GM19351 (cell line): ENCODE measurements at regions not wholly inside any gene's neighbourhood (a gene's known extent, or its start where the extent isn't known, plus 50 kb on each side); places are given as distances from the start of the nearest gene placed in this dataset.
"Not testable (repeated sequence)": the region's sequence is repeated elsewhere in the genome, so short reads cannot be mapped to it uniquely, and the experiment has no call there.

ENCODE experiments used
- ATAC-seq: cut with Tn5 transposase; IDR thresholded peaks from one replicate; pipeline ENCODE4 v1.9.1; 2021; ENCODE audit warnings: mild to moderate bottlenecking, moderate library complexity; ENCODE audit not compliant: unreplicated experiment

- not testable (repeated sequence) for ATAC-seq
Observed at GRCh38 chr16:29124162-29124561, 139.3 kb downstream of the LAT start.

DNA sequence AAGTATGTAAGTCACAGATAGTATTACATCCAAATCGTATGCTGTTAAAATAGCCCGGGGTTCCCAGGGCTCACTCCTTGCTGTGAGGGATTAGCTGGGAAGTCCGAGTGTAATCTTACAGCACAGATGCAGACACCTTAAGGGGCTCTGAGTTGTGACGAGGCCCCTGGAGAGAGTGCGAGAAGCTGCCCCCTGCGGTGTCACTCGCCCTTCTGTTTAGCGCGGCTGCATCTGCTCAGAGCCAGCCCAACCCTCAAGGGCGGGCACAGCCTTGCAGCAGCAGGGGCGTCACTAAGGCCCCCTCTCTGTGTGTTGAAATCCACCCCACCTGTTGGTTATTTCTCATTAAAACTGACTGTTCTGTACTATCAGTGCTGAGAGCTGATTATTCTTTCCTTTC is 135.8 kb downstream of the LAT start:
- not testable (repeated sequence) for ATAC-seq

- not testable (repeated sequence) for ATAC-seq
Observed at GRCh38 chr16:29118301-29118957, 133.6 kb downstream of the LAT start.

DNA sequence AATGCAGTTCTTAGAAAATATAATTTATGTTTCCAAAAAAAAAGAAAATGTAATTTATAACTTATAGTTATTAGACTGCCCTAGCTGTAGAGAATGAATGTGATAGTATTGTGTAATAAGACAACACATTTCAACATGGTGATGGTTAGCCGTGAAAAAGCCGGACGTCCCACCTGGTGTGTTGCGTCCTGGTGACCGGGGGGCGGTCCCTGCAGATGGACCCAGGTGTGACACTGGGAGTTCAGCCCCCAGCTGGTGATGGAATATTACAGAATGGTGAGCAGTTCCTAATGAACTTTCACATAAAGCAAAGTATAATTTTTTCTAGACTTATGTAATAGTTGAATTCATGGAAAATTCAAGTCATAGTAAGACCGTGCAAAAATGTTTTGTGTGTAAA is 132.8 kb downstream of the LAT start:
- ATAC-seq = no peak

DNA sequence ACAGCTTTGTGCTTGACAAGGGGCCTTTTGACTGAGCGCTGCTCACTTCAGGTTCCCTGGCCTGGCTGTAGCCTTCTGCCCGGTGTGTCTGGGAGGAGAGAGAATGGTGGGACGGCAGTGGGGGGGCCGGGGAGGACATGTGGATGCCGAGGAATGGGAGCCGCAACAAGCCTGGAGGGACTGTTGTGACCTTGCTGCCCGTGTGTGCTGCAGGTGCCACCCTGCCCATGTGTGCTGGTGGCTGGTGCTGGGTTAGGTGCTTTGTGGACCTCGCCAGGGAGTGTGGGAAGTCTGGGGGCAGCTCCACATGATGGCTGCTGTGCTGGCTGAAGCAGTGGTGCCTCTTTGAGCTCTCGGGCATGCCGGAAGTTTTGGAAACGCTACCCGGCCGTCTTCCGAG is 132.1 kb downstream of the LAT start:
- ATAC-seq = no peak

GRCh38 chr16:29116207-29116606 is 131.4 kb downstream of the LAT start:
- ATAC-seq = not testable (repeated sequence)

DNA sequence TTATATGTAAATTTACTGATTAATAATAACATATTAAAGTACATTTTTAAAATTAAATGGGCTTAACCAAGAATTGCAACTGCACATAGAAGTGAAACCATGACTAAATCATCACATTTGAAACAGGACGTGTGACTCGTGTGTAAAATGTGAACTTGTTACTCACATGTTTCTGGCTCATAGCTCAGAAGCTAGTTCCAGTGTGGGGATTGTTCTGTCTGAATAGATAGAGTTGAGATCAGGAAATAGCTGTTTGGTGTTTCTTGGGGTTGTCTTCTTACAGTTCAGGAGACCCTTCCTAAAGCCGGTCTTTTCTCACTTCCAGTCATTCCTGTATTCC is 130.9 kb downstream of the LAT start:
- ATAC-seq = not testable (repeated sequence)

DNA sequence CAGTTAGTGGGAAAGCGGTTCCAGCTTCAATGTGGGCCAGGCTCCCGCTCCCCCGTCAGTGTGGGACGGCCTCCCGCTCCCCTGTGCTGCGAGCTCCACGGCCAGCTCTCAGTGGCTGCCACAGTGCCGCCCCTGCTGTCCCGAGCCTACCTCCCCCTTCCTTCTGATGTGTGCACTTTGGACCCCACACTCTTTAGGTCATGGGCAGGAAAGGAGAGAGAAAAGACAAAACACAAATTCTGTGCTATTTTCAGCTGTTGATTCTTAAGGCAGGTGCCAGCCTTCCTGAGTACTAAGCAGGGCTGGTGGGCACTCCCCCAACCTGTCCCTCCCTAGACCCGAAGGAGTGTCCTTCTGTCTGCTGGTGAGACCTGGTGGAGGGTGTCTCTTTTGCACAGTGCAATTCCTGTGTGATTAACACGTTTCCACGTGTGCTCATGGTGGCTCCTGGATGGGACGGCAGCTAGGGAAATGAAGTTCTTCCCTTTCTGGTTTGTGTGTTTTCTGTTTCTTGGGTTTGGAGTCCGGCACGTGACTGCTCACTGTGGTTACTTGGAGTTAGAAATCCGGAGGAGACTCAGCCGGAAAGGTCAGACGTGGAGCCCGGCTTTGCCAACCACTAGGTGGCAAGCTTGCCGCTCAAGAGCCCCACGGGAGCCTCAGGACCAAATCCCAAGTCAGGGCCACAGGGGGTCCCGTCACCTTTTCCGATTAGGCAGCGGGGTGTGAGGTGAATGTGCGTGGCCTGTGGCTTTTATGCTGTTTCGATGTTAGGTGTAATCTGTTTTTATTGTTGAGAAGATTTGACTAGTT is 130.3 kb downstream of the LAT start:
- ATAC-seq = not testable (repeated sequence)

- no peak for ATAC-seq
Observed at GRCh38 chr16:29114574-29114973, 129.7 kb downstream of the LAT start.

- ATAC-seq = not testable (repeated sequence)
Observed at GRCh38 chr16:29113446-29113845, 128.6 kb downstream of the LAT start.

DNA sequence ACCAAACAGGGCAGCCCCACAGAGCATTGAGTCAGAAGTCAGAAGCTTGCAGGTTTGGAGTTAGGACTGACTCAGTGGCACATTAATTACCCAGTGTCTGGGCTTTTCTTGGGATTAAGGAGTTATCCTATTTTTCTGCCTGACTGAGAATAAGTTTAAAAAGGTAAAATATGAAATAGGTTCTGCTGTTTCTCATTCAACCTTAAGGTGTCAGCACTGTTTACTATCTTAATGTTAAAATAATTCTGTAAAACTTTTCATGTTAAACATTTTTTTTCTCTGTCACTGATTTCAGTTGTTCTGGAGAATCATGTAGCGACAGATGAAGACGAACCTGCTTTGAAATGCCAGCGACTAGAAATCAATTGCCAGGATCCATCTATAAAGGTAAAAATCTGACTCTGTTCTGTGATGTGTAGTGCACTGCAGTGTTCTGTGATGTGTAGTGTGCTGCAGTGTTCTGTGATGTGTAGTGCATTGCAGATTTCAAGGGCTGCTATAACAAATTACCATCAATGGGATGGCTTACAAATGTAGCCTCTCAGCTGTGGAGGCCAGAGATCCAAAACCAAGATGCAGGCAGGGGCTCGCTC is 128.0 kb downstream of the LAT start:
- no peak for ATAC-seq

- not testable (repeated sequence) for ATAC-seq
Observed at GRCh38 chr16:29111901-29112680, 127.2 kb downstream of the LAT start.

DNA sequence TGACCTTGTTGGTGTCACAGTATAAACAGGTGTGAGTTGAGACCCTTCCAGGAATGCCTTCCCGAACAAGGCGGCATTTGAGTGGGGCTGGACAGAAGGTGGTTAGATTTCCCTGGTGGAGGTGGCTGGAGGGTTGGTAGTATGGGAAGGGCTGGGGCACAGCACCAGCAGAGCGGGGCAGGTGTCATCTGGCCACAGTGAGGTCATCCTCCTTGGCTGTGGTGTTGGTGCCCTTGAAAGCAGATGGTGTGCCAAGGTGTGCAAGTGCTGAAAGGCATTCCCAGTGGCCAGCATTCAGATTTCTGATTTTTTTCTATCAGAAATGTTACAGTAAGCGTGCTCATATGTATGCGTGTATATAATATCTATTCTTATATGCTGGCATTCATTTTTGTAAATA is 126.6 kb downstream of the LAT start:
- no peak for ATAC-seq

- not testable (repeated sequence) for ATAC-seq
Observed at GRCh38 chr16:29108625-29109169, 123.8 kb downstream of the LAT start.

- no peak for ATAC-seq
Observed at GRCh38 chr16:29107299-29107698, 122.4 kb downstream of the LAT start.

DNA sequence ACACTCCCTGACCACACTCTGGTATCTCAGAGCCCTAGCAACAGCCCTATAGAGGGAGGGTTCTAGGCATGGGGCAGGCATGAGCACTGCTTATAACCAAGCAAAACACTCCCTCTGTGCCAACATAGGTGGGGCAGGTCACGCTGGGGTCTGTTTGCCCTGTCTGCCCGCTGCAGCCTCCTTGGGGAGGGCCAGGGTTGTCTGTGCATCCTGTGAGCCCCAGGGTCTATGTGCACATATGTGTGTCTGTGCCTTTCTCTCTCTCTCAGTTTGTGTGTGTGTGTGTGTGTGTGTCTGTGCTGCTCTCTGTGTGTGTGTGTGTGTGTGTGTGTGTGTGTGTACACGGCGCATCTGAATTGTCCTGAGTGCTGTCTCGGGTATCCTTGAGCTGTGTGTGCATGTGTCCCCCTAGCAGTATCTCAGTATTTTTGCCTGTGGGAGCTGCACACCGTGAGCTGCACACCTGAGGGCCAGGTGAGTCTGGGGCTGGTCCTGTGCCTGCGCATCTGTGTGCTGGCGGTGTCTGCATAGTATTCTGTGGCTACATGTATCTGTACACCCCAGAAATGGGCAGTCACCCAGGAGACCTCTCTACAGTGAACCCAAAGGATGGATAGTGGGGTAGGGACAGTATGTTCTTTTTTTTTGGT is 121.5 kb downstream of the LAT start:
- not testable (repeated sequence) for ATAC-seq

GRCh38 chr16:29104600-29104999 is 119.7 kb downstream of the LAT start:
- not testable (repeated sequence) for ATAC-seq

- ATAC-seq = not testable (repeated sequence)
Observed at GRCh38 chr16:29097965-29098364, 113.1 kb downstream of the LAT start.

GRCh38 chr16:29094729-29095624 is 110.1 kb downstream of the LAT start:
- not testable (repeated sequence) for ATAC-seq
